HepG2 (cell line): ENCODE measurements at regions not wholly inside any gene's neighbourhood (a gene's known extent, or its start where the extent isn't known, plus 50 kb on each side); places are given as distances from the start of the nearest gene placed in this dataset.

Source experiments
- CTCF ChIP-seq: sonication (generic); formaldehyde crosslinking; IDR thresholded peaks from 2 replicates; pipeline ENCODE4 v1.5.0; 2020; ENCODE audit warnings: mild to moderate bottlenecking, missing genetic modification reagents, moderate library complexity
- EP300 ChIP-seq, 3 experiments: sonication (generic) in 1 of 3; formaldehyde crosslinking in 1 of 3; IDR thresholded peaks; 2 replicates each; pipeline versions ENCODE4 v1.5.1 to v1.6.1; 2011 to 2020; ENCODE audit warnings: low read depth in 2 of 3, low read length in 2 of 3, borderline replicate concordance in 1 of 3, improper control_type of control experiment in 1 of 3, mild to moderate bottlenecking in 1 of 3, missing genetic modification reagents in 1 of 3, moderate library complexity in 1 of 3
- JDP2 ChIP-seq: sonication (generic); formaldehyde crosslinking; IDR thresholded peaks from 2 replicates; pipeline ENCODE4 v1.8.1; 2022; ENCODE audit warnings: missing genetic modification reagents, borderline replicate concordance
- PHF8 ChIP-seq: sonication (generic); formaldehyde crosslinking; IDR thresholded peaks from 2 replicates; pipeline ENCODE4 v1.5.0; 2020; ENCODE audit warnings: missing genetic modification reagents
- RERE ChIP-seq: IDR thresholded peaks from 2 replicates; pipeline ENCODE4 v1.6.1; 2016; ENCODE audit warnings: low read depth, missing genetic modification reagents, missing compliant biosample characterization
- SMC3 ChIP-seq: IDR thresholded peaks from 2 replicates; pipeline ENCODE4 v1.6.1; 2011; ENCODE audit warnings: low read length, improper control_type of control experiment
- STAG1 ChIP-seq: sonication (generic); formaldehyde crosslinking; IDR thresholded peaks from 2 replicates; pipeline ENCODE4 v1.4.0; 2020; ENCODE audit warnings: missing genetic modification reagents
- ZBTB44 ChIP-seq: sonication (generic); formaldehyde crosslinking; IDR thresholded peaks from 2 replicates; pipeline ENCODE4 v1.4.0; 2020; ENCODE audit warnings: missing genetic modification reagents
- ZFP36 ChIP-seq: fragments of 150-350 bp; IDR thresholded peaks from 2 replicates; pipeline ENCODE4 v1.6.1; 2018; ENCODE audit warnings: borderline replicate concordance, low read length, low read depth; ENCODE audit not compliant: partially characterized antibody
- ZFX ChIP-seq: sonication (generic); formaldehyde crosslinking; IDR thresholded peaks from 2 replicates; pipeline ENCODE4 v1.4.0; 2020; ENCODE audit warnings: mild to moderate bottlenecking, low read depth, missing genetic modification reagents, moderate library complexity

- TF ChIP-seq CTCF (CRISPR knock-in tag): no peak
- no peak for TF ChIP-seq ZFX
- TF ChIP-seq SMC3: no peak
- no peak for TF ChIP-seq JDP2 (CRISPR knock-in tag)
- TF ChIP-seq ZFP36: no peak
- no peak for TF ChIP-seq EP300 (IDR thresholded peaks at IDR 0.05; ENCODE audit: low read depth in 2 of 2, low read length in 2 of 2)
- TF ChIP-seq EP300 (CRISPR knock-in tag; IDR thresholded peaks at IDR 0.05; ENCODE audit: borderline replicate concordance): no peak
- no peak for TF ChIP-seq RERE
- TF ChIP-seq PHF8: no peak
- no peak for TF ChIP-seq ZBTB44 (CRISPR knock-in tag)
- TF ChIP-seq STAG1 (CRISPR knock-in tag): no peak
Observed at GRCh38 chr5:91938441-91938840, 555.3 kb upstream of the ARRDC3 start.
